Panc1 (cell line): ENCODE measurements at regions not wholly inside any gene's neighbourhood (a gene's known extent, or its start where the extent isn't known, plus 50 kb on each side); places are given as distances from the start of the nearest gene placed in this dataset.

Source experiments
- POLR2AphosphoS5 ChIP-seq: IDR thresholded peaks from 2 replicates; pipeline ENCODE4 v1.6.1; 2012; ENCODE audit warnings: mild to moderate bottlenecking, low read depth, low read length, moderate library complexity
- SIN3A ChIP-seq: IDR thresholded peaks from 2 replicates; pipeline ENCODE4 v1.6.1; 2012; ENCODE audit warnings: low read depth, mild to moderate bottlenecking, low read length, moderate library complexity, borderline replicate concordance; ENCODE audit not compliant: insufficient read depth
- TCF7L2 ChIP-seq: IDR thresholded peaks from 2 replicates; pipeline ENCODE4 v1.6.1; 2011; ENCODE audit warnings: mild to moderate bottlenecking, low read depth, low read length, inconsistent platforms
- TF ChIP-seq, protein P1 (sequence below): fragments of 450-650 bp; IDR thresholded peaks from 2 replicates; pipeline ENCODE4 v1.5.1; 2017; ENCODE audit warnings: mild to moderate bottlenecking
- TF ChIP-seq, protein P2 (sequence below), 2 experiments: IDR thresholded peaks; 2 replicates each; pipeline ENCODE4 v1.6.1; 2011 to 2012; ENCODE audit warnings: low read depth in 2 of 2, control low read depth in 1 of 2, low read length in 1 of 2, mild to moderate bottlenecking in 1 of 2, moderate library complexity in 1 of 2; ENCODE audit not compliant: insufficient read depth in 1 of 2

DNA sequence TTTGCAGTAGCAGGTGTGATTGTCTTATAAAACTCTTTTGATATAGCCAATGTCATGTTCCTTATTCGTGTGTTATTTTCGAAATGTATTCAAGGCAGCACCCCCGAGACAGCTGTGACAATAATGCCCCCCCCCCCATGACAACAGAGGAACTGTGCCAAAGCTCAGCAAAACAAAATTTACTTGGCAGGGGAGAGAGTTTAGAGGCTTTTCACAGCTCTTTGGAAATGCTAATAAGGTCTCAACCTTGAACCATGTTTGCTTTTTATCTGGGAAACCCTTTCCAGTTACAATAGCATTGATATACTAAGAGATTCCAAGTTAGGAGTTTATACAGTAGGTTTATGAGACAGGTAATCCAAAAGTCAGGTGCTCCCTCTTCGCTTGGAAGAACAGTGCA is 56.4 kb upstream of the USP44 start:
- TF ChIP-seq POLR2AphosphoS5 = no peak
- TF ChIP-seq, protein P1, sequence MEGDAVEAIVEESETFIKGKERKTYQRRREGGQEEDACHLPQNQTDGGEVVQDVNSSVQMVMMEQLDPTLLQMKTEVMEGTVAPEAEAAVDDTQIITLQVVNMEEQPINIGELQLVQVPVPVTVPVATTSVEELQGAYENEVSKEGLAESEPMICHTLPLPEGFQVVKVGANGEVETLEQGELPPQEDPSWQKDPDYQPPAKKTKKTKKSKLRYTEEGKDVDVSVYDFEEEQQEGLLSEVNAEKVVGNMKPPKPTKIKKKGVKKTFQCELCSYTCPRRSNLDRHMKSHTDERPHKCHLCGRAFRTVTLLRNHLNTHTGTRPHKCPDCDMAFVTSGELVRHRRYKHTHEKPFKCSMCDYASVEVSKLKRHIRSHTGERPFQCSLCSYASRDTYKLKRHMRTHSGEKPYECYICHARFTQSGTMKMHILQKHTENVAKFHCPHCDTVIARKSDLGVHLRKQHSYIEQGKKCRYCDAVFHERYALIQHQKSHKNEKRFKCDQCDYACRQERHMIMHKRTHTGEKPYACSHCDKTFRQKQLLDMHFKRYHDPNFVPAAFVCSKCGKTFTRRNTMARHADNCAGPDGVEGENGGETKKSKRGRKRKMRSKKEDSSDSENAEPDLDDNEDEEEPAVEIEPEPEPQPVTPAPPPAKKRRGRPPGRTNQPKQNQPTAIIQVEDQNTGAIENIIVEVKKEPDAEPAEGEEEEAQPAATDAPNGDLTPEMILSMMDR = no peak
- no peak for TF ChIP-seq SIN3A
- TF ChIP-seq, protein P2, sequence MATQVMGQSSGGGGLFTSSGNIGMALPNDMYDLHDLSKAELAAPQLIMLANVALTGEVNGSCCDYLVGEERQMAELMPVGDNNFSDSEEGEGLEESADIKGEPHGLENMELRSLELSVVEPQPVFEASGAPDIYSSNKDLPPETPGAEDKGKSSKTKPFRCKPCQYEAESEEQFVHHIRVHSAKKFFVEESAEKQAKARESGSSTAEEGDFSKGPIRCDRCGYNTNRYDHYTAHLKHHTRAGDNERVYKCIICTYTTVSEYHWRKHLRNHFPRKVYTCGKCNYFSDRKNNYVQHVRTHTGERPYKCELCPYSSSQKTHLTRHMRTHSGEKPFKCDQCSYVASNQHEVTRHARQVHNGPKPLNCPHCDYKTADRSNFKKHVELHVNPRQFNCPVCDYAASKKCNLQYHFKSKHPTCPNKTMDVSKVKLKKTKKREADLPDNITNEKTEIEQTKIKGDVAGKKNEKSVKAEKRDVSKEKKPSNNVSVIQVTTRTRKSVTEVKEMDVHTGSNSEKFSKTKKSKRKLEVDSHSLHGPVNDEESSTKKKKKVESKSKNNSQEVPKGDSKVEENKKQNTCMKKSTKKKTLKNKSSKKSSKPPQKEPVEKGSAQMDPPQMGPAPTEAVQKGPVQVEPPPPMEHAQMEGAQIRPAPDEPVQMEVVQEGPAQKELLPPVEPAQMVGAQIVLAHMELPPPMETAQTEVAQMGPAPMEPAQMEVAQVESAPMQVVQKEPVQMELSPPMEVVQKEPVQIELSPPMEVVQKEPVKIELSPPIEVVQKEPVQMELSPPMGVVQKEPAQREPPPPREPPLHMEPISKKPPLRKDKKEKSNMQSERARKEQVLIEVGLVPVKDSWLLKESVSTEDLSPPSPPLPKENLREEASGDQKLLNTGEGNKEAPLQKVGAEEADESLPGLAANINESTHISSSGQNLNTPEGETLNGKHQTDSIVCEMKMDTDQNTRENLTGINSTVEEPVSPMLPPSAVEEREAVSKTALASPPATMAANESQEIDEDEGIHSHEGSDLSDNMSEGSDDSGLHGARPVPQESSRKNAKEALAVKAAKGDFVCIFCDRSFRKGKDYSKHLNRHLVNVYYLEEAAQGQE (IDR thresholded peaks at IDR 0.05; ENCODE audit: insufficient read depth in 1 of 2, low read depth in 2 of 2, low read length in 1 of 2) = no peak
- no peak for TF ChIP-seq TCF7L2
